H9 (cell line): ENCODE measurements at regions not wholly inside any gene's neighbourhood (a gene's known extent, or its start where the extent isn't known, plus 50 kb on each side); places are given as distances from the start of the nearest gene placed in this dataset.

Source experiments
- DNase-seq: peaks from one replicate; pipeline ENCODE4 v3.0.0-alpha.2; 2017
- H2AFZ ChIP-seq: one replicate; pipeline ENCODE4 v1.6.1; 2013; ENCODE audit warnings: mild to moderate bottlenecking, low read length, control low read depth, moderate library complexity
- H2AK5ac ChIP-seq: 2 replicates; pipeline ENCODE4 v1.6.1; 2013; ENCODE audit warnings: low read length, control low read depth, mixed read lengths; ENCODE audit not compliant: insufficient read length
- H2BK120ac ChIP-seq: one replicate; pipeline ENCODE4 v1.6.1; 2013; ENCODE audit warnings: low read depth, mild to moderate bottlenecking, low read length, control low read depth, inconsistent platforms; ENCODE audit not compliant: poor library complexity, severe bottlenecking
- H2BK12ac ChIP-seq: 2 replicates; pipeline ENCODE4 v1.6.1; 2013; ENCODE audit warnings: low read length, control low read depth, mixed read lengths, low read depth; ENCODE audit not compliant: insufficient read length
- H2BK15ac ChIP-seq: 2 replicates; pipeline ENCODE4 v1.6.1; 2013; ENCODE audit warnings: low read depth, low read length, control low read depth
- H2BK20ac ChIP-seq: one replicate; pipeline ENCODE4 v1.6.1; 2013; ENCODE audit warnings: low read depth, mild to moderate bottlenecking, low read length, control low read depth, inconsistent platforms; ENCODE audit not compliant: poor library complexity, severe bottlenecking
- H2BK5ac ChIP-seq: 2 replicates; pipeline ENCODE4 v1.6.1; 2013; ENCODE audit warnings: low read length, control low read depth, mixed read lengths; ENCODE audit not compliant: insufficient read length
- H3K14ac ChIP-seq: 2 replicates; pipeline ENCODE4 v1.6.1; 2013; ENCODE audit warnings: low read length, control low read depth; ENCODE audit not compliant: insufficient read depth
- H3K18ac ChIP-seq: 2 replicates; pipeline ENCODE4 v1.6.1; 2013; ENCODE audit warnings: low read depth, mild to moderate bottlenecking, mixed read lengths, low read length, control low read depth; ENCODE audit not compliant: insufficient read length
- H3K23ac ChIP-seq: 2 replicates; pipeline ENCODE4 v1.6.1; 2013; ENCODE audit warnings: low read length, control low read depth, mixed read lengths, low read depth; ENCODE audit not compliant: insufficient read length
- H3K23me2 ChIP-seq: 2 replicates; pipeline ENCODE4 v1.6.1; 2013; ENCODE audit warnings: low read depth, mild to moderate bottlenecking, mixed read lengths, low read length, control low read depth; ENCODE audit not compliant: insufficient read length, poor library complexity, severe bottlenecking
- H3K27ac ChIP-seq: 2 replicates; pipeline ENCODE4 v1.5.1; 2013; ENCODE audit warnings: low read length, control low read depth, mixed read lengths, low read depth; ENCODE audit not compliant: insufficient read length
- H3K27me3 ChIP-seq: 2 replicates; pipeline ENCODE4 v1.6.1; 2013; ENCODE audit warnings: low read length, control low read depth, inconsistent platforms; ENCODE audit not compliant: insufficient read depth
- H3K4ac ChIP-seq: 2 replicates; pipeline ENCODE4 v1.6.1; 2013; ENCODE audit warnings: low read depth, mild to moderate bottlenecking, control low read depth, inconsistent platforms, low read length, moderate library complexity
- H3K4me1 ChIP-seq: 2 replicates; pipeline ENCODE4 v1.6.1; 2013; ENCODE audit warnings: low read length, control low read depth, inconsistent platforms; ENCODE audit not compliant: insufficient read depth
- H3K4me2 ChIP-seq: 2 replicates; pipeline ENCODE4 v1.6.1; 2013; ENCODE audit warnings: low read length, control low read depth, mixed read lengths; ENCODE audit not compliant: insufficient read length, insufficient read depth
- H3K56ac ChIP-seq: 2 replicates; pipeline ENCODE4 v1.6.1; 2013; ENCODE audit warnings: low read depth, mild to moderate bottlenecking, mixed read lengths, low read length, control low read depth; ENCODE audit not compliant: insufficient read length
- H3K79me1 ChIP-seq: 2 replicates; pipeline ENCODE4 v1.6.1; 2013; ENCODE audit warnings: low read depth, mild to moderate bottlenecking, moderate library complexity, low read length, control low read depth, inconsistent platforms; ENCODE audit not compliant: insufficient read depth, poor library complexity, severe bottlenecking
- H3K79me2 ChIP-seq: 2 replicates; pipeline ENCODE4 v1.6.1; 2013; ENCODE audit warnings: low read length, control low read depth, inconsistent platforms; ENCODE audit not compliant: insufficient read depth
- H3K9ac ChIP-seq: 2 replicates; pipeline ENCODE4 v1.6.1; 2013; ENCODE audit warnings: low read length, control low read depth, mixed read lengths; ENCODE audit not compliant: insufficient read length; ENCODE audit errors: extremely low read depth
- H3K9me3 ChIP-seq: one replicate; pipeline ENCODE4 v1.6.1; 2013; ENCODE audit warnings: low read depth, low read length, inconsistent platforms; ENCODE audit not compliant: control insufficient read depth
- H3T11ph ChIP-seq: one replicate; pipeline ENCODE4 v1.6.1; 2013; ENCODE audit warnings: mild to moderate bottlenecking, low read length, control low read depth, inconsistent platforms
- H4K20me1 ChIP-seq: one replicate; pipeline ENCODE4 v1.6.1; 2013; ENCODE audit not compliant: control insufficient read depth, insufficient read length, insufficient read depth
- H4K5ac ChIP-seq: 2 replicates; pipeline ENCODE4 v1.6.1; 2013; ENCODE audit warnings: low read depth, mild to moderate bottlenecking, mixed read lengths, low read length, control low read depth; ENCODE audit not compliant: insufficient read length
- H4K8ac ChIP-seq: replicated peaks from 2 replicates; pipeline ENCODE4 v1.6.1; 2013; ENCODE audit warnings: low read length, control low read depth, mixed read lengths, low read depth; ENCODE audit not compliant: insufficient read length
- H4K91ac ChIP-seq: 2 replicates; pipeline ENCODE4 v1.6.1; 2013; ENCODE audit warnings: low read depth, mild to moderate bottlenecking, moderate library complexity, mixed read lengths, low read length, control low read depth; ENCODE audit not compliant: insufficient read length
- H3K27ac Mint-ChIP-seq, 3 experiments: 2 replicates in 2 of 3; 3 replicates in 1 of 3; pipeline ENCODE4 v1.8.0; 2020 to 2021; ENCODE audit warnings: mixed read lengths in 3 of 3, mild to moderate bottlenecking in 1 of 3, moderate library complexity in 1 of 3
- H3K27me3 Mint-ChIP-seq: 2 replicates; pipeline ENCODE4 v1.8.0; 2021; ENCODE audit warnings: low read depth, mild to moderate bottlenecking, moderate library complexity, mixed read lengths
- H3K36me3 Mint-ChIP-seq, 3 experiments: 2 replicates in 2 of 3; 3 replicates in 1 of 3; pipeline ENCODE4 v1.8.0; 2020 to 2021; ENCODE audit warnings: low read depth in 3 of 3, mixed read lengths in 3 of 3; ENCODE audit not compliant: insufficient read depth in 1 of 3
- H3K4me1 Mint-ChIP-seq, 2 experiments: 2 replicates each; pipeline ENCODE4 v1.8.0; 2020; ENCODE audit warnings: mixed read lengths in 2 of 2
- H3K4me3 Mint-ChIP-seq, 2 experiments: 2 replicates in 1 of 2; 3 replicates in 1 of 2; pipeline ENCODE4 v1.8.0; 2020 to 2021; ENCODE audit warnings: mild to moderate bottlenecking in 2 of 2, mixed read lengths in 2 of 2, moderate library complexity in 1 of 2
- H3K9me3 Mint-ChIP-seq, 2 experiments: 2 replicates in 1 of 2; 3 replicates in 1 of 2; pipeline ENCODE4 v1.8.0; 2020; ENCODE audit warnings: mild to moderate bottlenecking in 2 of 2, mixed read lengths in 2 of 2, moderate library complexity in 1 of 2
- WGBS: extraction: QIAGEN DNeasy Blood & Tissue Kit; methylation state at CpG from one replicate; pipeline ENCODE4 v1.1.7; 2013; ENCODE audit warnings: missing lambda C conversion rate, low lambda C conversion rate, mixed read lengths; ENCODE audit not compliant: insufficient read length; ENCODE audit errors: extremely low coverage; 5-methylcytosine and 5-hydroxymethylcytosine counted together
- TF ChIP-seq, protein P1 (sequence below): fragments of 200-600 bp; sonication (generic); conservative IDR thresholded peaks from 3 replicates; pipeline ENCODE4 v1.8.0; 2021; ENCODE audit warnings: antibody characterized with exemption, mild to moderate bottlenecking

DNA sequence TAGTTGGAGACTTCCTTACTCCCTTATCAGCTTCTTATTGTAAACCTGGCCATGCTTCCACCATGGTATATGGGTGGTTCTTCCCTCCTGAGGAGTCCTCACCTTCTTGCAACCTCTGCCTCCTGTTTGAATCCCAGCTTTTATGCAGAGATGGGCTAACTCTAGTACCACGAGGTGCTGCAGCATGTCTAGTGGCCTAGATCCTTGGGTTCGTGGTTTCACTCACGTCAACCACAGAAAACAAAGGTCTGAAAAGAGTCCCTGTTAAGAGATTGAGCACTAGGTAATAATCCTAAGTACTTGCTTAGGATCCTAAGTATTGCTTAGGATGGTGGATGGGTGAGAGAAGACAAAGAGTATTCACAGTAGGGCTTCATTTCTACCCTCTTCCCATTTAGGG is 133.7 kb downstream of the FCRL5 start:
- Histone ChIP-seq H2AFZ (no peak overlapping the region), H4K8ac (no peak overlapping the region), H4K5ac (no peak overlapping the region), H3K18ac (no peak overlapping the region), H3K9me3 (no peaks in the 10 kb centered on the region), H3K23ac (no peak overlapping the region), H3T11ph (no peak overlapping the region), H2BK120ac (no peak overlapping the region), H3K79me2 (no peaks in the 10 kb centered on the region), H2AK5ac (no peak overlapping the region), H3K9ac (no peak overlapping the region), H3K27ac (no peak overlapping the region), H2BK20ac (no peak overlapping the region), H4K20me1 (peaks cover 3% of the 10 kb centered on the region), H2BK5ac (no peak overlapping the region), H3K23me2 (no peaks in the 10 kb centered on the region), H2BK15ac (no peak overlapping the region), H3K14ac (no peak overlapping the region), H3K4me1 (no peaks in the 10 kb centered on the region), H3K4me2 (no peak overlapping the region), H4K91ac (no peak overlapping the region), H2BK12ac (no peak overlapping the region), H3K56ac (no peak overlapping the region), H3K4ac (no peak overlapping the region), H3K79me1 (no peaks in the 10 kb centered on the region), H3K27me3 (no peaks in the 10 kb centered on the region)
- Mint-ChIP-seq H3K27ac (no peak overlapping the region), H3K4me3 (no peak overlapping the region), H3K27me3 (peaks cover 9% of the 10 kb centered on the region), H3K9me3 (no peaks in the 10 kb centered on the region; a peak in 1 of 5 replicates), H3K36me3 (no peaks in the 10 kb centered on the region), H3K4me1 (no peaks in the 10 kb centered on the region)
- TF ChIP-seq, protein P1, sequence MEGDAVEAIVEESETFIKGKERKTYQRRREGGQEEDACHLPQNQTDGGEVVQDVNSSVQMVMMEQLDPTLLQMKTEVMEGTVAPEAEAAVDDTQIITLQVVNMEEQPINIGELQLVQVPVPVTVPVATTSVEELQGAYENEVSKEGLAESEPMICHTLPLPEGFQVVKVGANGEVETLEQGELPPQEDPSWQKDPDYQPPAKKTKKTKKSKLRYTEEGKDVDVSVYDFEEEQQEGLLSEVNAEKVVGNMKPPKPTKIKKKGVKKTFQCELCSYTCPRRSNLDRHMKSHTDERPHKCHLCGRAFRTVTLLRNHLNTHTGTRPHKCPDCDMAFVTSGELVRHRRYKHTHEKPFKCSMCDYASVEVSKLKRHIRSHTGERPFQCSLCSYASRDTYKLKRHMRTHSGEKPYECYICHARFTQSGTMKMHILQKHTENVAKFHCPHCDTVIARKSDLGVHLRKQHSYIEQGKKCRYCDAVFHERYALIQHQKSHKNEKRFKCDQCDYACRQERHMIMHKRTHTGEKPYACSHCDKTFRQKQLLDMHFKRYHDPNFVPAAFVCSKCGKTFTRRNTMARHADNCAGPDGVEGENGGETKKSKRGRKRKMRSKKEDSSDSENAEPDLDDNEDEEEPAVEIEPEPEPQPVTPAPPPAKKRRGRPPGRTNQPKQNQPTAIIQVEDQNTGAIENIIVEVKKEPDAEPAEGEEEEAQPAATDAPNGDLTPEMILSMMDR = no peak
- DNase-seq = no peak
- WGBS = no CpG with 5 or more reads among the region's 3 CpGs
